PC-9 (cell line): ENCODE measurements at regions not wholly inside any gene's neighbourhood (a gene's known extent, or its start where the extent isn't known, plus 50 kb on each side); places are given as distances from the start of the nearest gene placed in this dataset.

Experiments used
- BruUV-seq: library from RNA; stranded (reverse); fragments of 400-500 nt; replicated peaks from 2 replicates; lab custom pipeline; 2021; lab: Mats Ljungman, UMichigan
- CTCF ChIA-PET: fragments of 300-600 bp; sonication (Branson Sonifier 250); formaldehyde crosslinking; loops from one replicate; lab custom pipeline; 2022; ENCODE audit warnings: antibody characterized with exemption; lab: Charles Lee
- POLR2A ChIA-PET: fragments of 300-600 bp; sonication (Branson Sonifier 250); formaldehyde crosslinking; loops from one replicate; lab custom pipeline; 2022; ENCODE audit warnings: antibody characterized with exemption; ENCODE audit not compliant: unreplicated experiment; lab: Charles Lee
- DNase-seq, 2 experiments: peaks; one replicate each; pipeline versions ENCODE4 v3.0.0 to v3.0.0-alpha.2; 2015 to 2022; ENCODE audit warnings: mixed read lengths in 1 of 2
- H2AFZ ChIP-seq: fragments of 200-600 bp; sonication (generic); 2 replicates; pipeline ENCODE4 v1.8.1; 2017; ENCODE audit warnings: antibody characterized with exemption
- H3F3A ChIP-seq: fragments of 200-600 bp; sonication (generic); 2 replicates; pipeline ENCODE4 v1.8.1; 2017; ENCODE audit warnings: antibody characterized with exemption, mild to moderate bottlenecking, low read depth; ENCODE audit not compliant: insufficient read depth
- H3K27ac ChIP-seq: fragments of 200-600 bp; sonication (generic); 2 replicates; pipeline ENCODE4 v1.6.1; 2016; ENCODE audit warnings: mixed run types
- H3K27me3 ChIP-seq: fragments of 200-600 bp; sonication (generic); 2 replicates; pipeline ENCODE4 v1.6.1; 2016; ENCODE audit warnings: low read depth, mixed run types; ENCODE audit not compliant: insufficient read depth
- H3K36me3 ChIP-seq: fragments of 200-600 bp; sonication (generic); 2 replicates; pipeline ENCODE4 v1.6.1; 2016; ENCODE audit warnings: low read depth, mixed run types
- H3K4me1 ChIP-seq: fragments of 200-600 bp; sonication (generic); replicated peaks from 2 replicates; pipeline ENCODE4 v1.6.1; 2016; ENCODE audit warnings: mixed run types; ENCODE audit not compliant: insufficient read depth
- H3K4me2 ChIP-seq: fragments of 200-600 bp; sonication (generic); 2 replicates; pipeline ENCODE4 v1.6.1; 2017; ENCODE audit warnings: mixed run types
- H3K4me3 ChIP-seq: fragments of 200-600 bp; sonication (generic); 2 replicates; pipeline ENCODE4 v1.6.1; 2016; ENCODE audit warnings: mixed run types
- H3K79me2 ChIP-seq: fragments of 200-600 bp; sonication (generic); 2 replicates; pipeline ENCODE4 v1.6.1; 2017; ENCODE audit warnings: low read depth, mixed run types
- H3K9me2 ChIP-seq: fragments of 200-600 bp; sonication (generic); 2 replicates; pipeline ENCODE4 v1.8.1; 2017; ENCODE audit warnings: mild to moderate bottlenecking; ENCODE audit not compliant: insufficient read depth
- H3K9me3 ChIP-seq: fragments of 200-600 bp; sonication (generic); 2 replicates; pipeline ENCODE4 v1.8.1; 2016; ENCODE audit warnings: low read depth; ENCODE audit not compliant: insufficient read depth
- H4K20me1 ChIP-seq: fragments of 200-600 bp; sonication (generic); 2 replicates; pipeline ENCODE4 v1.8.1; 2017; ENCODE audit not compliant: insufficient read depth
- CTCF ChIP-seq: fragments of 200-600 bp; sonication (generic); conservative IDR thresholded peaks from 2 replicates; pipeline ENCODE4 v1.6.1; 2017; ENCODE audit warnings: mixed run types, antibody characterized with exemption, mild to moderate bottlenecking, moderate library complexity
- EZH2 ChIP-seq: fragments of 200-600 bp; sonication (generic); IDR thresholded peaks from 2 replicates; pipeline ENCODE4 v1.8.0; 2017; ENCODE audit warnings: antibody characterized with exemption, low read depth
- intact Hi-C: fragments of 100-400 bp; cut with micrococcal nuclease; formaldehyde crosslinking; loops from one replicate; pipeline ENCODE4 v1.10.0; 2022; ENCODE audit not compliant: unreplicated experiment

GRCh38 chr3:148600902-148601765 is 96.6 kb upstream of the AGTR1 start:
- TF ChIP-seq CTCF (no peak), EZH2 (no peak)
- CTCF ChIA-PET = interaction anchor here (0.5 kb wide), 1 partner anchor 1794 kb away, joined by 5 read pairs; no protein-coding TSS in a partner anchor
- intact Hi-C loops = loop anchor here (5.0 kb wide), 1 partner anchor 96 kb away; the partner anchor contains the start of gene AGTR1
- H3K4me3 ChIP-seq = no peak overlapping the region
- peaks cover 22% of the 10 kb centered on the region for H3K4me1 ChIP-seq
- H3K9me2 ChIP-seq = no peaks in the 10 kb centered on the region
- H3K4me2 ChIP-seq = no peak overlapping the region
- no TSS peak for BruUV-seq
- H3K79me2 ChIP-seq = no peaks in the 10 kb centered on the region
- POLR2A ChIA-PET = interaction anchor here (0.7 kb wide), 1 partner anchor 15 kb away, joined by 4 read pairs; no protein-coding TSS in a partner anchor
- H4K20me1 ChIP-seq = no peaks in the 10 kb centered on the region
- no peak overlapping the region for H3K27ac ChIP-seq
- H3K27me3 ChIP-seq = no peaks in the 10 kb centered on the region
- H3K9me3 ChIP-seq = no peaks in the 10 kb centered on the region
- no peaks in the 10 kb centered on the region for H3F3A ChIP-seq
- no peaks in the 10 kb centered on the region for H3K36me3 ChIP-seq
- H2AFZ ChIP-seq = peak overlapping the region; percentile 62; the same call in 1 of the 2 replicates
- DNase-seq = peak; percentile 27 to 70

- no peak for DNase-seq
- Histone ChIP-seq H3K4me1 (peaks cover 22% of the 10 kb centered on the region), H3K4me3 (no peak overlapping the region), H3K9me3 (no peaks in the 10 kb centered on the region), H4K20me1 (no peaks in the 10 kb centered on the region), H3K4me2 (no peak overlapping the region), H3K36me3 (no peaks in the 10 kb centered on the region), H2AFZ (peak overlapping the region; percentile 62; the same call in 1 of the 2 replicates), H3F3A (no peaks in the 10 kb centered on the region), H3K27ac (no peak overlapping the region), H3K79me2 (no peaks in the 10 kb centered on the region), H3K27me3 (no peaks in the 10 kb centered on the region), H3K9me2 (no peaks in the 10 kb centered on the region)
- CTCF ChIA-PET = no interaction called here
- TF ChIP-seq CTCF = no peak
- no peak for TF ChIP-seq EZH2
- BruUV-seq = no TSS peak
- intact Hi-C loops = loop anchor here (5.0 kb wide), 1 partner anchor 95 kb away; the partner anchor contains the start of gene AGTR1
- POLR2A ChIA-PET = no interaction called here
These were observed 95.7 kb upstream of the AGTR1 start for GRCh38 chr3:148601766-148602685.
